ENCODE measurements at regions not wholly inside any gene's neighbourhood (a gene's known extent, or its start where the extent isn't known, plus 50 kb on each side); places are given as distances from the start of the nearest gene placed in this dataset.

DNA sequence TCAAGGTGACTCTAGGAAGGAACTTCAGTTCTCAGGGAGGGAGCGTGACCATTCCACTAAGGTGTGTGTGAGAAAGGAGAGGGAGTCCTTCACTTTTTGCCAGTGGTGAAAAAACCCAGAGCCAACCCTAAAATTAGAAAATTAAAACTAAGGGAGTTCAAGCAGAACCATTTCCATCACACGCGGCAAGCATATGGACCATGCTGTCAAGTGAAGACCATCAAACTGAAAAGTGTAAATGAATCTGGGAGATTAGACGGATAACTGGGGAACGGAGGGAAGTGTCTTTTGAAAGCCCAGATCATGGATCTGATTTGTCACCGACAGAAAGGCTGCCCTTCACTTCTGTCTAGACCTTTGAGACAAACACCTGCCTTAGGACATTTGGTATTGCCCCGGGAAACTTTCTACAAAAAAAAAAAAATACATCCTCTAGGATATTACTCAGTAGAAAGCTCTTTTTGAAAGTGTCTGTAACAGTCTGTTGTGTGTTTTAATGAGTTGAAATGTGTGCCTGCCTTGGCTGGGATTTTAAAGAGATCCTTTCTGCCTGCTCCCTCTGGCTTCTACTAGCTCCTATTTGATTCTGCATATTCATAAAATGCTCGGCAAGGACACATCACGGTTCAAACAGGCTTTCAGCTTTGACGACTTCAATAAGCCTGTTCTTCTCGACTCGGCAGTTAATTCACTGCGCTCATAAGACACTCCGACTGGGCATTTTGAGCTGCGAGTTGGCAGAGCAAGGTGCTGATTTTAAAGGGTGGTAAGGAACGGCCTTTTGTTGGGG is 81.4 kb upstream of the ERCC4 start (continued):
- TF ChIP-seq, protein P1, sequence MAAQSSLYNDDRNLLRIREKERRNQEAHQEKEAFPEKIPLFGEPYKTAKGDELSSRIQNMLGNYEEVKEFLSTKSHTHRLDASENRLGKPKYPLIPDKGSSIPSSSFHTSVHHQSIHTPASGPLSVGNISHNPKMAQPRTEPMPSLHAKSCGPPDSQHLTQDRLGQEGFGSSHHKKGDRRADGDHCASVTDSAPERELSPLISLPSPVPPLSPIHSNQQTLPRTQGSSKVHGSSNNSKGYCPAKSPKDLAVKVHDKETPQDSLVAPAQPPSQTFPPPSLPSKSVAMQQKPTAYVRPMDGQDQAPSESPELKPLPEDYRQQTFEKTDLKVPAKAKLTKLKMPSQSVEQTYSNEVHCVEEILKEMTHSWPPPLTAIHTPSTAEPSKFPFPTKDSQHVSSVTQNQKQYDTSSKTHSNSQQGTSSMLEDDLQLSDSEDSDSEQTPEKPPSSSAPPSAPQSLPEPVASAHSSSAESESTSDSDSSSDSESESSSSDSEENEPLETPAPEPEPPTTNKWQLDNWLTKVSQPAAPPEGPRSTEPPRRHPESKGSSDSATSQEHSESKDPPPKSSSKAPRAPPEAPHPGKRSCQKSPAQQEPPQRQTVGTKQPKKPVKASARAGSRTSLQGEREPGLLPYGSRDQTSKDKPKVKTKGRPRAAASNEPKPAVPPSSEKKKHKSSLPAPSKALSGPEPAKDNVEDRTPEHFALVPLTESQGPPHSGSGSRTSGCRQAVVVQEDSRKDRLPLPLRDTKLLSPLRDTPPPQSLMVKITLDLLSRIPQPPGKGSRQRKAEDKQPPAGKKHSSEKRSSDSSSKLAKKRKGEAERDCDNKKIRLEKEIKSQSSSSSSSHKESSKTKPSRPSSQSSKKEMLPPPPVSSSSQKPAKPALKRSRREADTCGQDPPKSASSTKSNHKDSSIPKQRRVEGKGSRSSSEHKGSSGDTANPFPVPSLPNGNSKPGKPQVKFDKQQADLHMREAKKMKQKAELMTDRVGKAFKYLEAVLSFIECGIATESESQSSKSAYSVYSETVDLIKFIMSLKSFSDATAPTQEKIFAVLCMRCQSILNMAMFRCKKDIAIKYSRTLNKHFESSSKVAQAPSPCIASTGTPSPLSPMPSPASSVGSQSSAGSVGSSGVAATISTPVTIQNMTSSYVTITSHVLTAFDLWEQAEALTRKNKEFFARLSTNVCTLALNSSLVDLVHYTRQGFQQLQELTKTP (IDR thresholded peaks at IDR 0.05; ENCODE audit: low read depth in 1 of 2, partially characterized antibody in 2 of 2): no peak
- TF ChIP-seq, protein P2, sequence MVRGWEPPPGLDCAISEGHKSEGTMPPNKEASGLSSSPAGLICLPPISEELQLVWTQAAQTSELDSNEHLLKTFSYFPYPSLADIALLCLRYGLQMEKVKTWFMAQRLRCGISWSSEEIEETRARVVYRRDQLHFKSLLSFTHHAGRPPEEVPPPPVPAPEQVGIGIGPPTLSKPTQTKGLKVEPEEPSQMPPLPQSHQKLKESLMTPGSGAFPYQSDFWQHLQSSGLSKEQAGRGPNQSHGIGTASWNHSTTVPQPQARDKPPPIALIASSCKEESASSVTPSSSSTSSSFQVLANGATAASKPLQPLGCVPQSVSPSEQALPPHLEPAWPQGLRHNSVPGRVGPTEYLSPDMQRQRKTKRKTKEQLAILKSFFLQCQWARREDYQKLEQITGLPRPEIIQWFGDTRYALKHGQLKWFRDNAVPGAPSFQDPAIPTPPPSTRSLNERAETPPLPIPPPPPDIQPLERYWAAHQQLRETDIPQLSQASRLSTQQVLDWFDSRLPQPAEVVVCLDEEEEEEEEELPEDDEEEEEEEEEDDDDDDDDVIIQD (CRISPR knock-in tag; IDR thresholded peaks at IDR 0.05): no peak
- no peak for TF ChIP-seq BRD9 (IDR thresholded peaks at IDR 0.05; ENCODE audit: low read depth, partially characterized antibody)
- no peak for TF ChIP-seq SMAD4 (CRISPR knock-in tag; conservative IDR thresholded peaks at IDR 0.05)
- no peak for TF ChIP-seq NR1H2 (CRISPR knock-in tag; IDR thresholded peaks at IDR 0.05)
- TF ChIP-seq ZNF75A (CRISPR knock-in tag; IDR thresholded peaks at IDR 0.05): no peak
- TF ChIP-seq DPF2 (IDR thresholded peaks at IDR 0.05): no peak
- TF ChIP-seq USF2 (CRISPR knock-in tag; IDR thresholded peaks at IDR 0.05): no peak
- no peak for TF ChIP-seq CTCFL (IDR thresholded peaks at IDR 0.05; ENCODE audit: borderline replicate concordance, insufficient read depth, low read depth, low read length, poor library complexity, severe bottlenecking)
- TF ChIP-seq RHOXF2B (CRISPR knock-in tag; conservative IDR thresholded peaks at IDR 0.05): no peak
- no peak for TF ChIP-seq MLLT1 (IDR thresholded peaks at IDR 0.05)
- TF ChIP-seq, protein P3, sequence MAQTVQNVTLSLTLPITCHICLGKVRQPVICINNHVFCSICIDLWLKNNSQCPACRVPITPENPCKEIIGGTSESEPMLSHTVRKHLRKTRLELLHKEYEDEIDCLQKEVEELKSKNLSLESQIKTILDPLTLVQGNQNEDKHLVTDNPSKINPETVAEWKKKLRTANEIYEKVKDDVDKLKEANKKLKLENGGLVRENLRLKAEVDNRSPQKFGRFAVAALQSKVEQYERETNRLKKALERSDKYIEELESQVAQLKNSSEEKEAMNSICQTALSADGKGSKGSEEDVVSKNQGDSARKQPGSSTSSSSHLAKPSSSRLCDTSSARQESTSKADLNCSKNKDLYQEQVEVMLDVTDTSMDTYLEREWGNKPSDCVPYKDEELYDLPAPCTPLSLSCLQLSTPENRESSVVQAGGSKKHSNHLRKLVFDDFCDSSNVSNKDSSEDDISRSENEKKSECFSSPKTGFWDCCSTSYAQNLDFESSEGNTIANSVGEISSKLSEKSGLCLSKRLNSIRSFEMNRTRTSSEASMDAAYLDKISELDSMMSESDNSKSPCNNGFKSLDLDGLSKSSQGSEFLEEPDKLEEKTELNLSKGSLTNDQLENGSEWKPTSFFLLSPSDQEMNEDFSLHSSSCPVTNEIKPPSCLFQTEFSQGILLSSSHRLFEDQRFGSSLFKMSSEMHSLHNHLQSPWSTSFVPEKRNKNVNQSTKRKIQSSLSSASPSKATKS (CRISPR knock-in tag; IDR thresholded peaks at IDR 0.05): no peak
